H1 (cell line): ENCODE measurements at regions not wholly inside any gene's neighbourhood (a gene's known extent, or its start where the extent isn't known, plus 50 kb on each side); places are given as distances from the start of the nearest gene placed in this dataset.

Source experiments
- CTCF ChIA-PET: fragments of 300-600 bp; sonication (Branson Sonifier 250); formaldehyde crosslinking; loops from one replicate; lab custom pipeline; 2021; ENCODE audit not compliant: partially characterized antibody; lab: Charles Lee
- POLR2A ChIA-PET: fragments of 300-600 bp; sonication (Branson Sonifier 250); formaldehyde crosslinking; loops from one replicate; lab custom pipeline; 2021; ENCODE audit warnings: inconsistent platforms; ENCODE audit not compliant: partially characterized antibody; lab: Charles Lee
- DNase-seq, 2 experiments: peaks; one replicate each; pipeline versions ENCODE4 v3.0.0 to v3.0.0-alpha.2; 2010 to 2022; ENCODE audit warnings: low spot score in 2 of 2, low read depth in 1 of 2, mixed read lengths in 1 of 2
- FAIRE-seq: peaks from 2 replicates; lab custom pipeline; 2011; peaks lifted over from hg19 to GRCh38; lab: Jason Lieb, UNC
- H2AFZ ChIP-seq: 2 replicates; pipeline ENCODE4 v1.8.1; 2012; ENCODE audit warnings: low read length, inconsistent platforms
- H2AK5ac ChIP-seq: 2 replicates; pipeline ENCODE4 v1.6.1; 2013; ENCODE audit warnings: low read depth, low read length
- H2BK120ac ChIP-seq: replicated peaks from 2 replicates; pipeline ENCODE3; 2013; ENCODE audit warnings: low read depth, low read length, inconsistent platforms
- H2BK12ac ChIP-seq: 2 replicates; pipeline ENCODE4 v1.6.1; 2013; ENCODE audit warnings: low read depth, low read length
- H2BK15ac ChIP-seq: 2 replicates; pipeline ENCODE4 v1.6.1; 2013; ENCODE audit warnings: low read length
- H2BK20ac ChIP-seq: 2 replicates; pipeline ENCODE4 v1.6.1; 2013; ENCODE audit warnings: low read length
- H2BK5ac ChIP-seq: 2 replicates; pipeline ENCODE4 v1.6.1; 2013; ENCODE audit warnings: low read depth, low read length
- H3K14ac ChIP-seq: 2 replicates; pipeline ENCODE4 v1.6.1; 2013; ENCODE audit warnings: inconsistent platforms; ENCODE audit not compliant: insufficient read length
- H3K18ac ChIP-seq: 2 replicates; pipeline ENCODE4 v1.6.1; 2013; ENCODE audit warnings: low read length; ENCODE audit errors: extremely low read depth
- H3K23ac ChIP-seq: 2 replicates; pipeline ENCODE4 v1.6.1; 2013; ENCODE audit warnings: inconsistent platforms; ENCODE audit not compliant: insufficient read length
- H3K23me2 ChIP-seq: 2 replicates; pipeline ENCODE4 v1.6.1; 2013; ENCODE audit warnings: low read depth, low read length
- H3K27ac ChIP-seq: 2 replicates; pipeline ENCODE4 v1.6.1; 2011; ENCODE audit warnings: low read depth, low read length, inconsistent platforms
- H3K27me3 ChIP-seq, 4 experiments: replicated peaks in 1 of 4; 1 replicate in 1 of 4; 2 replicates in 3 of 4; pipeline versions ENCODE4 v1.6.1 to v1.8.1; 2011 to 2013; ENCODE audit warnings: low read length in 3 of 4, mild to moderate bottlenecking in 3 of 4, inconsistent platforms in 2 of 4, mixed read lengths in 2 of 4, moderate library complexity in 1 of 4; ENCODE audit not compliant: control insufficient read depth in 3 of 4, insufficient read depth in 3 of 4; ENCODE audit errors: extremely low read depth in 1 of 4
- H3K36me3 ChIP-seq, 4 experiments: 2 replicates each; pipeline versions ENCODE4 v1.6.1 to v1.8.1; 2011 to 2013; ENCODE audit warnings: mild to moderate bottlenecking in 4 of 4, low read length in 3 of 4, moderate library complexity in 2 of 4, control low read depth in 1 of 4, inconsistent platforms in 1 of 4; ENCODE audit not compliant: insufficient read depth in 4 of 4, control insufficient read depth in 2 of 4
- H3K4ac ChIP-seq: replicated peaks from 2 replicates; pipeline ENCODE3; 2013; ENCODE audit warnings: low read length, low read depth, mixed read lengths, inconsistent platforms; ENCODE audit not compliant: insufficient read length
- H3K4me1 ChIP-seq, 4 experiments: replicated peaks in 1 of 4; 1 replicate in 1 of 4; 2 replicates in 3 of 4; pipeline versions ENCODE4 v1.6.1 to v1.8.1; 2011 to 2013; ENCODE audit warnings: low read length in 3 of 4, inconsistent platforms in 2 of 4, mixed read lengths in 1 of 4; ENCODE audit not compliant: insufficient read depth in 4 of 4, control insufficient read depth in 3 of 4
- H3K4me2 ChIP-seq, 2 experiments: 2 replicates each; pipeline versions ENCODE4 v1.6.1 to v1.8.1; 2011 to 2013; ENCODE audit warnings: low read depth in 2 of 2, low read length in 2 of 2, control low read depth in 1 of 2, inconsistent platforms in 1 of 2, mild to moderate bottlenecking in 1 of 2; ENCODE audit not compliant: insufficient read depth in 1 of 2
- H3K4me3 ChIP-seq, 4 experiments: fragments of 200-600, 300-600 bp in 1 of 4; sonication (generic), shearing (Covaris generic), sonication (Bioruptor Twin) in 1 of 4; 2 replicates each; pipeline versions ENCODE4 v1.5.1 to v1.8.1; 2011 to 2016; ENCODE audit warnings: low read length in 4 of 4, low read depth in 3 of 4, control low read depth in 2 of 4, inconsistent platforms in 2 of 4, mild to moderate bottlenecking in 2 of 4, mixed read lengths in 1 of 4, moderate library complexity in 1 of 4; ENCODE audit not compliant: insufficient read depth in 2 of 4; ENCODE audit errors: extremely low read depth in 1 of 4
- H3K56ac ChIP-seq: replicated peaks from 2 replicates; pipeline ENCODE3; 2013; ENCODE audit warnings: low read depth, mild to moderate bottlenecking, mixed read lengths, low read length, inconsistent platforms; ENCODE audit not compliant: insufficient read length
- H3K79me1 ChIP-seq: 2 replicates; pipeline ENCODE4 v1.6.1; 2013; ENCODE audit warnings: low read depth, low read length, control low read depth
- H3K79me2 ChIP-seq, 2 experiments: 2 replicates each; pipeline versions ENCODE4 v1.6.1 to v1.8.1; 2012 to 2013; ENCODE audit warnings: low read length in 2 of 2, mild to moderate bottlenecking in 2 of 2, inconsistent platforms in 1 of 2; ENCODE audit not compliant: insufficient read depth in 2 of 2, control insufficient read depth in 1 of 2
- H3K9ac ChIP-seq, 4 experiments: replicated peaks in 1 of 4; 1 replicate in 1 of 4; 2 replicates in 3 of 4; pipeline versions ENCODE4 v1.6.1 to v1.8.1; 2011 to 2013; ENCODE audit warnings: low read depth in 3 of 4, low read length in 3 of 4, control low read depth in 2 of 4, mild to moderate bottlenecking in 2 of 4, moderate library complexity in 2 of 4, inconsistent platforms in 1 of 4; ENCODE audit errors: extremely low read depth in 1 of 4
- H3K9me3 ChIP-seq, 2 experiments: 2 replicates each; pipeline versions ENCODE4 v1.6.1 to v1.8.1; 2012 to 2013; ENCODE audit warnings: mild to moderate bottlenecking in 2 of 2, moderate library complexity in 2 of 2, control low read depth in 1 of 2, inconsistent platforms in 1 of 2, low read depth in 1 of 2, low read length in 1 of 2, mixed read lengths in 1 of 2; ENCODE audit not compliant: insufficient read depth in 2 of 2
- H4K20me1 ChIP-seq, 2 experiments: replicated peaks in 1 of 2; 2 replicates each; pipeline versions ENCODE3 to v1.8.1; 2011 to 2013; ENCODE audit warnings: inconsistent platforms in 2 of 2, low read length in 2 of 2, mild to moderate bottlenecking in 1 of 2; ENCODE audit not compliant: insufficient read depth in 2 of 2, control insufficient read depth in 1 of 2
- H4K5ac ChIP-seq: 2 replicates; pipeline ENCODE4 v1.6.1; 2013; ENCODE audit warnings: low read length, low read depth, mixed read lengths, inconsistent platforms; ENCODE audit not compliant: insufficient read length
- H4K8ac ChIP-seq: 2 replicates; pipeline ENCODE4 v1.8.0; 2013; ENCODE audit warnings: mild to moderate bottlenecking, moderate library complexity, low read length, inconsistent platforms; ENCODE audit not compliant: insufficient read depth; ENCODE audit errors: extremely low read depth
- H4K91ac ChIP-seq: replicated peaks from 2 replicates; pipeline ENCODE3; 2013; ENCODE audit warnings: low read length, mixed read lengths, inconsistent platforms; ENCODE audit not compliant: insufficient read length
- ATF3 ChIP-seq: IDR thresholded peaks from 2 replicates; pipeline ENCODE4 v1.6.1; 2011; ENCODE audit warnings: low read depth, mild to moderate bottlenecking, low read length; ENCODE audit not compliant: insufficient read depth
- EGR1 ChIP-seq: IDR thresholded peaks from 2 replicates; pipeline ENCODE4 v1.6.1; 2011; ENCODE audit warnings: low read depth, low read length, borderline replicate concordance
- EZH2 ChIP-seq: fragments of 200-600 bp; sonication (generic); IDR thresholded peaks from 2 replicates; pipeline ENCODE4 v1.7.1; 2012; ENCODE audit warnings: low read depth, mild to moderate bottlenecking, moderate library complexity, low read length, inconsistent platforms; ENCODE audit not compliant: severe bottlenecking
- GTF2F1 ChIP-seq: IDR thresholded peaks from 2 replicates; pipeline ENCODE4 v1.6.1; 2012; ENCODE audit warnings: low read depth, low read length, improper control_type of control experiment, borderline replicate concordance
- KDM1A ChIP-seq: fragments of 200-600, 300-600 bp; sonication (generic); IDR thresholded peaks from 2 replicates; pipeline ENCODE4 v1.7.1; 2016; ENCODE audit warnings: mild to moderate bottlenecking, low read length, borderline replicate concordance
- NANOG ChIP-seq: IDR thresholded peaks from 2 replicates; pipeline ENCODE4 v1.6.1; 2011; ENCODE audit warnings: low read length, low read depth, mild to moderate bottlenecking, inconsistent platforms; ENCODE audit not compliant: insufficient read depth, poor library complexity, severe bottlenecking
- RAD21 ChIP-seq, 2 experiments: IDR thresholded peaks in 1 of 2; conservative IDR thresholded peaks in 1 of 2; 2 replicates each; pipeline ENCODE4 v1.6.1; 2011; ENCODE audit warnings: low read depth in 2 of 2, low read length in 2 of 2, improper control_type of control experiment in 1 of 2, inconsistent platforms in 1 of 2, mild to moderate bottlenecking in 1 of 2, moderate library complexity in 1 of 2
- SUZ12 ChIP-seq: fragments of 200-600 bp; sonication (generic); IDR thresholded peaks from 2 replicates; pipeline ENCODE4 v1.6.1; 2012; ENCODE audit warnings: mild to moderate bottlenecking, inconsistent platforms, low read length, moderate library complexity, mixed read lengths
- WGBS, 2 experiments: shearing (Covaris generic) in 1 of 2; methylation state at CpG; one replicate each; pipeline versions ENCODE4 v1.1.6 to v1.1.7; 2013 to 2015; ENCODE audit warnings: low lambda C conversion rate in 2 of 2, mixed read lengths in 2 of 2, inconsistent platforms in 1 of 2, low coverage in 1 of 2, missing lambda C conversion rate in 1 of 2; ENCODE audit not compliant: insufficient replicate concordance in 2 of 2, insufficient coverage in 1 of 2, insufficient read length in 1 of 2; ENCODE audit errors: extremely low coverage in 1 of 2, missing lambda C conversion rate in 1 of 2; 5-methylcytosine and 5-hydroxymethylcytosine counted together

DNA sequence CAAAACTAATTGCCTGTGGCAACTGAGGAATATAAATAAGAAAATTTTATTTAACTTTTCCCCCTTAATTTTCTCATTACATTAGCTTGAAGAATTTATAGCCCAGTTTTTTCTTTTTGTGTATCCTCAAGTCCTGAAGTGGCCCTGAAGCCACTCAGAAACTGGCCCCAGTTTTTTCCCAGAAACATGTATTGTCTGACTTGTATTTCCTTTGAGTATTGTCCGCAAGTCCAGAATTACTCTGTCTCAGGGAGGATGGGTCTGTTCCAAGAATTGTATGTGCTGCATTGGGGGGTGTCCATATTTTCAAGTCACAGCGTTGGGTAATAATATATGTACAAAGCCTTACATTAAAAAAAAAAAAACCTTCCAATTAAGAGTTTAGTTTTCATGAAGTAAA is 149.7 kb upstream of the IL12A start:
- Histone ChIP-seq H3K23me2 (peaks cover 5% of the 10 kb centered on the region), H3K9ac (no peak overlapping the region), H4K5ac (no peak overlapping the region), H4K20me1 (no peaks in the 10 kb centered on the region), H3K14ac (no peak overlapping the region), H3K9me3 (no peaks in the 10 kb centered on the region), H3K79me2 (peaks cover 0 to 24% of the 10 kb centered on the region in 2 experiments; a peak in 3 of 4 replicates), H3K4me3 (peak overlapping the region in 1 of 4 experiments; percentile 77; a peak in 2 of 8 replicates), H3K4me2 (peak overlapping the region in 1 of 2 experiments; percentile 92; a peak in 1 of 4 replicates), H3K18ac (no peak overlapping the region), H2BK20ac (no peak overlapping the region), H2BK120ac (no peak overlapping the region), H4K91ac (no peak overlapping the region), H2AFZ (no peak overlapping the region), H3K79me1 (no peaks in the 10 kb centered on the region; the same call in 1 of the 2 replicates), H4K8ac (no peak overlapping the region), H2BK15ac (no peak overlapping the region), H3K27me3 (no peaks in the 10 kb centered on the region), H2BK12ac (no peak overlapping the region), H3K27ac (no peak overlapping the region), H2AK5ac (no peak overlapping the region), H2BK5ac (no peak overlapping the region), H3K36me3 (no peaks in the 10 kb centered on the region), H3K56ac (no peak overlapping the region), H3K23ac (no peak overlapping the region)
- 91% methylated on average over 2 of the region's 2 CpGs; no CpG with 5 or more reads in 1 of the 2 experiments for WGBS, 2 experiments
- DNase-seq, result no peak
- FAIRE-seq, result no peak
- POLR2A ChIA-PET, result interaction anchor here (0.7 to 2.5 kb wide), 2 partner anchors 12 to 134 kb away, joined by 3 to 23 read pairs; no protein-coding TSS in a partner anchor
- CTCF ChIA-PET, result interaction anchor here (0.6 to 4.2 kb wide), 9 partner anchors 11 to 151 kb away, joined by 3 to 23 read pairs (median 3); no protein-coding TSS in a partner anchor
- TF ChIP-seq EGR1 (no peak), KDM1A (no peak), EZH2 (no peak), NANOG (no peak), RAD21 (IDR thresholded peaks at IDR 0.05 in 1 of 2, conservative IDR thresholded peaks at IDR 0.05 in 1 of 2; ENCODE audit: low read depth in 2 of 2, low read length in 2 of 2) (no peak), GTF2F1 (no peak), SUZ12 (no peak), ATF3 (no peak)
- TF ChIP-seq, all 59 proteins: peak for 0
- Histone ChIP-seq H3K4me1 (peaks cover 0 to 8% (median 0%) of the 10 kb centered on the region in 4 experiments; a peak in 1 of 7 replicates), H3K4ac (no peak overlapping the region)
